GM23338 (cell line): ENCODE measurements at regions not wholly inside any gene's neighbourhood (a gene's known extent, or its start where the extent isn't known, plus 50 kb on each side); places are given as distances from the start of the nearest gene placed in this dataset.

ENCODE experiments used
- ATAC-seq: fragments of 200-7000 bp; cut with Tn5 transposase; 3 replicates; pipeline ENCODE4 v1.9.1; 2020
- DNase-seq: peaks from one replicate; pipeline ENCODE4 v3.0.0-alpha.2; 2015; ENCODE audit warnings: low spot score
- H2AFZ ChIP-seq: fragments of 200-600 bp; sonication (generic); 2 replicates; pipeline ENCODE4 v1.8.0; 2016; ENCODE audit warnings: antibody characterized with exemption, mild to moderate bottlenecking, moderate library complexity
- H3F3A ChIP-seq: fragments of 200-600 bp; sonication (generic); replicated peaks from 2 replicates; pipeline ENCODE4 v1.8.0; 2017; ENCODE audit warnings: antibody characterized with exemption, mixed run types, low read depth
- H3K27ac ChIP-seq: fragments of 200-600 bp; sonication (generic); 2 replicates; pipeline ENCODE4 v1.6.1; 2016; ENCODE audit warnings: low read depth
- H3K27me3 ChIP-seq: fragments of 200-600 bp; sonication (generic); 2 replicates; pipeline ENCODE4 v1.8.0; 2016; ENCODE audit warnings: mild to moderate bottlenecking, mixed run types, moderate library complexity; ENCODE audit not compliant: insufficient read depth
- H3K36me3 ChIP-seq: fragments of 200-600 bp; sonication (generic); 2 replicates; pipeline ENCODE4 v1.8.0; 2016; ENCODE audit warnings: mild to moderate bottlenecking; ENCODE audit not compliant: insufficient read depth
- H3K4me1 ChIP-seq: fragments of 200-600 bp; sonication (generic); 2 replicates; pipeline ENCODE4 v1.8.0; 2016; ENCODE audit warnings: mild to moderate bottlenecking, moderate library complexity; ENCODE audit not compliant: insufficient read depth
- H3K4me2 ChIP-seq: fragments of 200-600 bp; sonication (generic); 2 replicates; pipeline ENCODE4 v1.7.1; 2017; ENCODE audit warnings: mixed run types
- H3K4me3 ChIP-seq: fragments of 200-600 bp; sonication (generic); 2 replicates; pipeline ENCODE4 v1.6.1; 2016; ENCODE audit warnings: mixed run types
- H3K79me2 ChIP-seq: fragments of 200-600 bp; sonication (generic); replicated peaks from 2 replicates; pipeline ENCODE4 v1.8.0; 2017; ENCODE audit warnings: mild to moderate bottlenecking; ENCODE audit not compliant: insufficient read depth
- H3K9me2 ChIP-seq: fragments of 200-600 bp; sonication (generic); 2 replicates; pipeline ENCODE4 v1.8.0; 2017; ENCODE audit not compliant: insufficient read depth
- H4K20me1 ChIP-seq: fragments of 200-600 bp; sonication (generic); replicated peaks from 2 replicates; pipeline ENCODE4 v1.8.0; 2017; ENCODE audit warnings: mild to moderate bottlenecking; ENCODE audit not compliant: insufficient read depth
- H3K27ac Mint-ChIP-seq: 2 replicates; pipeline ENCODE4 v1.8.0; 2020; ENCODE audit warnings: inconsistent platforms, mild to moderate bottlenecking, moderate library complexity, mixed read lengths
- H3K27me3 Mint-ChIP-seq: 3 replicates; pipeline ENCODE4 v1.8.0; 2022; ENCODE audit warnings: low read depth, mild to moderate bottlenecking, moderate library complexity, mixed read lengths, inconsistent platforms; ENCODE audit not compliant: insufficient read depth, poor library complexity
- H3K36me3 Mint-ChIP-seq: 3 replicates; pipeline ENCODE4 v1.8.0; 2021; ENCODE audit warnings: low read depth, mild to moderate bottlenecking, inconsistent platforms, moderate library complexity, mixed read lengths
- H3K4me1 Mint-ChIP-seq: 3 replicates; pipeline ENCODE4 v1.8.0; 2020; ENCODE audit warnings: mild to moderate bottlenecking, inconsistent platforms, mixed read lengths
- H3K4me3 Mint-ChIP-seq: 3 replicates; pipeline ENCODE4 v1.8.0; 2021; ENCODE audit warnings: moderate library complexity, mild to moderate bottlenecking, inconsistent platforms, mixed read lengths
- H3K9me3 Mint-ChIP-seq: 3 replicates; pipeline ENCODE4 v1.8.0; 2020; ENCODE audit warnings: moderate library complexity, mild to moderate bottlenecking, inconsistent platforms, mixed read lengths
- CTCF ChIP-seq, 2 experiments: fragments of 200-600 bp in 1 of 2; sonication (generic) in 1 of 2; conservative IDR thresholded peaks; 2 replicates each; pipeline versions ENCODE4 v1.5.1 to v1.6.1; 2016 to 2017; ENCODE audit warnings: antibody characterized with exemption in 2 of 2, low read depth in 2 of 2, mild to moderate bottlenecking in 2 of 2, moderate library complexity in 1 of 2
- ETS1 ChIP-seq: IDR thresholded peaks from 2 replicates; pipeline ENCODE4 v1.6.1; 2016; ENCODE audit warnings: antibody characterized with exemption
- EZH2 ChIP-seq: fragments of 200-600 bp; sonication (generic); IDR thresholded peaks from one replicate; pipeline ENCODE4 v1.8.0; 2017; ENCODE audit warnings: antibody characterized with exemption, mild to moderate bottlenecking, low read depth; ENCODE audit not compliant: unreplicated experiment
- EZH2phosphoT487 ChIP-seq: fragments of 200-600 bp; sonication (generic); IDR thresholded peaks from one replicate; pipeline ENCODE4 v1.8.1; 2018; ENCODE audit warnings: antibody characterized with exemption; ENCODE audit not compliant: unreplicated experiment
- JUNB ChIP-seq: IDR thresholded peaks from one replicate; pipeline ENCODE4 v1.6.1; 2016; ENCODE audit warnings: antibody characterized with exemption; ENCODE audit not compliant: unreplicated experiment
- NANOG ChIP-seq: IDR thresholded peaks from 2 replicates; pipeline ENCODE4 v1.6.1; 2016; ENCODE audit warnings: antibody characterized with exemption, borderline replicate concordance
- POLR2AphosphoS5 ChIP-seq: IDR thresholded peaks from 2 replicates; pipeline ENCODE4 v1.6.1; 2016; ENCODE audit warnings: antibody characterized with exemption, low read depth
- REST ChIP-seq: IDR thresholded peaks from one replicate; pipeline ENCODE4 v1.6.1; 2018; ENCODE audit warnings: antibody characterized with exemption; ENCODE audit not compliant: unreplicated experiment
- STAT1 ChIP-seq: IDR thresholded peaks from one replicate; pipeline ENCODE4 v1.6.1; 2016; ENCODE audit warnings: antibody characterized with exemption; ENCODE audit not compliant: unreplicated experiment
- ZNF331 ChIP-seq: fragments of 250-450 bp; sonication (Bioruptor Pico); IDR thresholded peaks from 2 replicates; pipeline ENCODE4 v1.5.0; 2020; ENCODE audit warnings: low read depth, mild to moderate bottlenecking, moderate library complexity
- ZNF462 ChIP-seq: fragments of 250-450 bp; sonication (Bioruptor Pico); IDR thresholded peaks from 2 replicates; pipeline ENCODE4 v1.5.0; 2020; ENCODE audit warnings: mild to moderate bottlenecking, moderate library complexity

GRCh38 chr14:63800083-63800482 lies 52.7 kb upstream of the SYNE2 start:
- Histone ChIP-seq H3K4me1 (no peaks in the 10 kb centered on the region), H3K27me3 (no peaks in the 10 kb centered on the region), H3K36me3 (no peaks in the 10 kb centered on the region), H2AFZ (peak overlapping the region; percentile 29; the same call in 1 of the 2 replicates), H3K4me2 (no peak overlapping the region), H4K20me1 (no peaks in the 10 kb centered on the region), H3F3A (no peaks in the 10 kb centered on the region), H3K27ac (no peak overlapping the region), H3K9me2 (no peaks in the 10 kb centered on the region), H3K4me3 (no peak overlapping the region), H3K79me2 (no peaks in the 10 kb centered on the region)
- H3K4me1 Mint-ChIP-seq: peaks cover 2% of the 10 kb centered on the region; the same call in 1 of the 3 replicates
- DNase-seq: no peak
- H3K36me3 Mint-ChIP-seq: peaks cover 3% of the 10 kb centered on the region; the same call in 2 of the 3 replicates
- no peak for TF ChIP-seq ZNF331 (CRISPR knock-in tag)
- TF ChIP-seq JUNB: no peak
- no peak for TF ChIP-seq EZH2phosphoT487
- no peak for TF ChIP-seq EZH2
- TF ChIP-seq ETS1: no peak
- no peak for TF ChIP-seq REST
- no peak for TF ChIP-seq ZNF462 (CRISPR knock-in tag)
- TF ChIP-seq STAT1: no peak
- no peak for TF ChIP-seq POLR2AphosphoS5
- TF ChIP-seq NANOG: no peak
- TF ChIP-seq CTCF (conservative IDR thresholded peaks at IDR 0.05; ENCODE audit: low read depth in 2 of 2): no peak
- ATAC-seq: no peak
- no peak overlapping the region for H3K4me3 Mint-ChIP-seq
- H3K9me3 Mint-ChIP-seq: peaks cover 3% of the 10 kb centered on the region
- H3K27me3 Mint-ChIP-seq: peaks cover 1% of the 10 kb centered on the region
- no peak overlapping the region for H3K27ac Mint-ChIP-seq
